C4-2B (cell line): ENCODE measurements at regions not wholly inside any gene's neighbourhood (a gene's known extent, or its start where the extent isn't known, plus 50 kb on each side); places are given as distances from the start of the nearest gene placed in this dataset.

Source experiments
- CTCF ChIP-seq: fragments of 450-650 bp; conservative IDR thresholded peaks from 2 replicates; pipeline ENCODE4 v1.5.1; 2017; ENCODE audit warnings: mild to moderate bottlenecking
- ZFX ChIP-seq: fragments of 450-650 bp; IDR thresholded peaks from 2 replicates; pipeline ENCODE4 v1.6.1; 2017

DNA sequence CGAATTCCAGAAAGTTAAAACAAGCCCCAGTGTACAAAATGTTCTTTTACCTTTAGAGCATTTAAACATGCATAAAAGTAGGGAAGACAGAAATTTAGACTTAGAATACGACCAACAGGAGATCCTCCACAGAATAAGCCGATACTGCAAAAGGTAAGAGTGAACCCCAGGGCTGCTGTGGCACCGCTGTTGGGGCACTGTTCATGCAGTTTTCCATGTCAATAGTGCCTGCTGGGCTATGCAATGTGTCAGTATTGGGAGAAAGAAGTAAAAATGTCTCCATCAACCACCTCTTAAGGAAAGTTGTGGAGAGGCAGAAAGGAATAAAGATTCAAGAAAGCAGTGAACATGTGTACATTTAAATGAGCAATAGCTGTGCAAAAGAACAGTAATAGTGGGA, 326.5 kb upstream of the SEMA3C start:
- TF ChIP-seq CTCF (no peak), ZFX (no peak)
